Hepatocyte (in vitro differentiated cells): ENCODE measurements at regions not wholly inside any gene's neighbourhood (a gene's known extent, or its start where the extent isn't known, plus 50 kb on each side); places are given as distances from the start of the nearest gene placed in this dataset.

Experiments
- DNase-seq: peaks from one replicate; pipeline ENCODE4 v3.0.0-alpha.2; 2016; ENCODE audit warnings: low spot score
- H2AFZ ChIP-seq: fragments of 200-600 bp; sonication (generic); 2 replicates; pipeline ENCODE4 v1.6.0; 2016; ENCODE audit warnings: antibody characterized with exemption, mild to moderate bottlenecking
- H3K27ac ChIP-seq: fragments of 200-600 bp; sonication (generic); 2 replicates; pipeline ENCODE4 v1.5.1; 2016; ENCODE audit warnings: mild to moderate bottlenecking
- H3K27me3 ChIP-seq: fragments of 200-600 bp; sonication (generic); 2 replicates; pipeline ENCODE4 v1.6.1; 2016
- H3K36me3 ChIP-seq: fragments of 200-600 bp; sonication (generic); replicated peaks from 2 replicates; pipeline ENCODE4 v1.5.1; 2016; ENCODE audit warnings: low read depth; ENCODE audit not compliant: insufficient read depth
- H3K4me1 ChIP-seq: fragments of 200-600 bp; sonication (generic); 2 replicates; pipeline ENCODE4 v1.5.1; 2016; ENCODE audit warnings: mild to moderate bottlenecking, moderate library complexity; ENCODE audit not compliant: insufficient read depth
- H3K4me2 ChIP-seq: fragments of 200-600 bp; sonication (generic); 2 replicates; pipeline ENCODE4 v1.6.0; 2016
- H3K4me3 ChIP-seq: fragments of 200-600 bp; sonication (generic); 2 replicates; pipeline ENCODE4 v1.5.1; 2016; ENCODE audit warnings: mild to moderate bottlenecking
- H3K79me2 ChIP-seq: fragments of 200-600 bp; sonication (generic); 2 replicates; pipeline ENCODE4 v1.6.0; 2017; ENCODE audit warnings: mild to moderate bottlenecking
- H3K9me2 ChIP-seq: fragments of 200-600 bp; sonication (generic); replicated peaks from 2 replicates; pipeline ENCODE4 v1.6.0; 2017; ENCODE audit warnings: mild to moderate bottlenecking; ENCODE audit not compliant: insufficient read depth
- H3K9me3 ChIP-seq: fragments of 200-600 bp; sonication (generic); 2 replicates; pipeline ENCODE4 v1.5.1; 2016; ENCODE audit warnings: low read depth, mild to moderate bottlenecking
- H4K20me1 ChIP-seq: fragments of 200-600 bp; sonication (generic); 2 replicates; pipeline ENCODE4 v1.6.0; 2016; ENCODE audit warnings: mild to moderate bottlenecking; ENCODE audit not compliant: insufficient read depth, poor library complexity, severe bottlenecking
- CTCF ChIP-seq: fragments of 200-600 bp; sonication (generic); IDR thresholded peaks from 2 replicates; pipeline ENCODE4 v1.5.1; 2016; ENCODE audit warnings: antibody characterized with exemption, mild to moderate bottlenecking; ENCODE audit not compliant: poor library complexity
- EZH2 ChIP-seq: fragments of 200-600 bp; sonication (generic); IDR thresholded peaks from 2 replicates; pipeline ENCODE4 v1.6.1; 2016; ENCODE audit warnings: antibody characterized with exemption, mild to moderate bottlenecking, borderline replicate concordance
- EZH2phosphoT487 ChIP-seq: fragments of 200-600 bp; sonication (generic); IDR thresholded peaks from one replicate; pipeline ENCODE4 v1.6.1; 2018; ENCODE audit warnings: antibody characterized with exemption, mild to moderate bottlenecking, low read depth, moderate library complexity; ENCODE audit not compliant: unreplicated experiment, severe bottlenecking
- WGBS: methylation state at CpG from one replicate; pipeline ENCODE4 v1.1.6; 2016; ENCODE audit warnings: low lambda C conversion rate; ENCODE audit errors: missing lambda C conversion rate; 5-methylcytosine and 5-hydroxymethylcytosine counted together

GRCh38 chr18:1446765-1447164 lies 542.1 kb downstream of the ADCYAP1 start:
- DNase-seq = no peak
- no peaks in the 10 kb centered on the region for H3K4me1 ChIP-seq
- H3K9me3 ChIP-seq = no peaks in the 10 kb centered on the region
- no peak overlapping the region for H3K4me2 ChIP-seq
- H3K36me3 ChIP-seq = no peaks in the 10 kb centered on the region
- H4K20me1 ChIP-seq = no peaks in the 10 kb centered on the region
- no peak overlapping the region for H3K4me3 ChIP-seq
- TF ChIP-seq EZH2 (no peak), CTCF (no peak), EZH2phosphoT487 (no peak)
- no peaks in the 10 kb centered on the region for H3K27me3 ChIP-seq
- H3K27ac ChIP-seq = no peak overlapping the region
- H2AFZ ChIP-seq = no peak overlapping the region
- no peaks in the 10 kb centered on the region for H3K9me2 ChIP-seq
- 43% methylated on average over 1 of the region's 1 CpG for WGBS
- H3K79me2 ChIP-seq = no peaks in the 10 kb centered on the region

GRCh38 chr18:1452821-1453220 lies 548.1 kb downstream of the ADCYAP1 start:
- no peaks in the 10 kb centered on the region for H3K36me3 ChIP-seq
- H4K20me1 ChIP-seq = no peaks in the 10 kb centered on the region
- H2AFZ ChIP-seq = no peak overlapping the region
- no peak overlapping the region for H3K4me2 ChIP-seq
- H3K9me3 ChIP-seq = no peaks in the 10 kb centered on the region
- H3K79me2 ChIP-seq = no peaks in the 10 kb centered on the region
- no peak overlapping the region for H3K4me3 ChIP-seq
- no peak overlapping the region for H3K27ac ChIP-seq
- TF ChIP-seq CTCF = no peak
- no peak for TF ChIP-seq EZH2
- TF ChIP-seq EZH2phosphoT487 = no peak
- no peak for DNase-seq
- no peaks in the 10 kb centered on the region for H3K27me3 ChIP-seq
- H3K9me2 ChIP-seq = no peaks in the 10 kb centered on the region
- H3K4me1 ChIP-seq = no peaks in the 10 kb centered on the region
- 47% methylated on average over 1 of the region's 1 CpG for WGBS

GRCh38 chr18:1455605-1456004 lies 550.9 kb downstream of the ADCYAP1 start:
- TF ChIP-seq CTCF (no peak), EZH2 (no peak), EZH2phosphoT487 (no peak)
- H3K27ac ChIP-seq = no peak overlapping the region
- no peaks in the 10 kb centered on the region for H4K20me1 ChIP-seq
- H3K36me3 ChIP-seq = no peaks in the 10 kb centered on the region
- H3K27me3 ChIP-seq = no peaks in the 10 kb centered on the region
- H3K79me2 ChIP-seq = no peaks in the 10 kb centered on the region
- H3K4me2 ChIP-seq = no peak overlapping the region
- no peaks in the 10 kb centered on the region for H3K9me2 ChIP-seq
- no peak overlapping the region for H2AFZ ChIP-seq
- no peak for DNase-seq
- H3K4me3 ChIP-seq = no peak overlapping the region
- no peaks in the 10 kb centered on the region for H3K9me3 ChIP-seq
- H3K4me1 ChIP-seq = no peaks in the 10 kb centered on the region

GRCh38 chr18:1458547-1458946 lies 553.9 kb downstream of the ADCYAP1 start:
- TF ChIP-seq CTCF (no peak), EZH2 (no peak), EZH2phosphoT487 (no peak)
- Histone ChIP-seq H3K27me3 (no peaks in the 10 kb centered on the region), H3K4me3 (no peak overlapping the region), H3K27ac (no peak overlapping the region), H3K4me2 (no peak overlapping the region), H3K79me2 (no peaks in the 10 kb centered on the region), H2AFZ (no peak overlapping the region), H3K9me3 (no peaks in the 10 kb centered on the region), H3K9me2 (no peaks in the 10 kb centered on the region), H3K36me3 (no peaks in the 10 kb centered on the region), H3K4me1 (no peaks in the 10 kb centered on the region), H4K20me1 (no peaks in the 10 kb centered on the region)
- no peak for DNase-seq
- 66% methylated on average over 4 of the region's 4 CpGs for WGBS
